DND-41 (cell line): ENCODE measurements at regions not wholly inside any gene's neighbourhood (a gene's known extent, or its start where the extent isn't known, plus 50 kb on each side); places are given as distances from the start of the nearest gene placed in this dataset.

ENCODE experiments used
- ATAC-seq: fragments of 200-7000 bp; cut with Tn5 transposase; 3 replicates; pipeline ENCODE4 v1.9.1; 2021; ENCODE audit warnings: low read depth; ENCODE audit not compliant: insufficient read depth
- DNase-seq: peaks from one replicate; pipeline ENCODE4 v3.0.0-alpha.2; 2020
- H2AFZ ChIP-seq: 2 replicates; pipeline ENCODE4 v1.6.0; 2012; ENCODE audit warnings: low read depth, low read length
- H3K27ac ChIP-seq: 2 replicates; pipeline ENCODE4 v1.5.1; 2012; ENCODE audit warnings: low read length, inconsistent platforms
- H3K27me3 ChIP-seq: fragments of 200-600 bp; sonication (generic); 2 replicates; pipeline ENCODE4 v1.6.0; 2012; ENCODE audit warnings: low read length, mild to moderate bottlenecking, inconsistent platforms; ENCODE audit not compliant: insufficient read depth, poor library complexity
- H3K36me3 ChIP-seq: 2 replicates; pipeline ENCODE4 v1.5.1; 2012; ENCODE audit warnings: low read length, inconsistent platforms; ENCODE audit not compliant: insufficient read depth
- H3K4me1 ChIP-seq: 2 replicates; pipeline ENCODE4 v1.5.1; 2012; ENCODE audit warnings: mild to moderate bottlenecking, low read length; ENCODE audit not compliant: insufficient read depth
- H3K4me2 ChIP-seq: 2 replicates; pipeline ENCODE4 v1.6.0; 2012; ENCODE audit warnings: mild to moderate bottlenecking, moderate library complexity, low read length, inconsistent platforms; ENCODE audit not compliant: insufficient read depth
- H3K4me3 ChIP-seq, 2 experiments: fragments of 200-600 bp in 1 of 2; shearing (Covaris generic) in 1 of 2; 2 replicates each; pipeline ENCODE4 v1.5.1; 2012 to 2016; ENCODE audit warnings: inconsistent platforms in 2 of 2, low read length in 2 of 2, mild to moderate bottlenecking in 2 of 2, low read depth in 1 of 2, moderate library complexity in 1 of 2
- H3K79me2 ChIP-seq: 2 replicates; pipeline ENCODE4 v1.6.0; 2012; ENCODE audit warnings: low read length, inconsistent platforms; ENCODE audit not compliant: insufficient read depth
- H3K9ac ChIP-seq: 2 replicates; pipeline ENCODE4 v1.6.0; 2012; ENCODE audit warnings: low read depth, mild to moderate bottlenecking, inconsistent platforms, low read length, moderate library complexity
- H3K9me3 ChIP-seq: 2 replicates; pipeline ENCODE4 v1.5.1; 2012; ENCODE audit warnings: low read length, moderate library complexity, mild to moderate bottlenecking, inconsistent platforms; ENCODE audit not compliant: insufficient read depth, severe bottlenecking
- H4K20me1 ChIP-seq: 2 replicates; pipeline ENCODE4 v1.6.0; 2012; ENCODE audit warnings: low read length; ENCODE audit not compliant: insufficient read depth
- EZH2 ChIP-seq: IDR thresholded peaks from 3 replicates; pipeline ENCODE4 v1.6.1; 2012; ENCODE audit warnings: borderline replicate concordance, low read depth, mild to moderate bottlenecking, moderate library complexity, low read length, inconsistent platforms; ENCODE audit not compliant: severe bottlenecking
- TF ChIP-seq, protein P1 (sequence below): IDR thresholded peaks from 2 replicates; pipeline ENCODE4 v1.5.1; 2012; ENCODE audit warnings: borderline replicate concordance, low read length, moderate library complexity, mild to moderate bottlenecking; ENCODE audit not compliant: poor library complexity, severe bottlenecking; ENCODE audit errors: extremely low read depth

- no peak overlapping the region for H2AFZ ChIP-seq
- no peaks in the 10 kb centered on the region for H3K27me3 ChIP-seq
- no peak overlapping the region for H3K27ac ChIP-seq
- DNase-seq (no peak), ATAC-seq (no peak)
- H3K9me3 ChIP-seq: no peaks in the 10 kb centered on the region
- H3K4me1 ChIP-seq: no peaks in the 10 kb centered on the region
- no peak overlapping the region for H3K4me3 ChIP-seq
- no peak overlapping the region for H3K9ac ChIP-seq
- no peaks in the 10 kb centered on the region for H3K36me3 ChIP-seq
- H3K79me2 ChIP-seq: no peaks in the 10 kb centered on the region
- H4K20me1 ChIP-seq: no peaks in the 10 kb centered on the region
- no peak for TF ChIP-seq EZH2
- TF ChIP-seq, protein P1, sequence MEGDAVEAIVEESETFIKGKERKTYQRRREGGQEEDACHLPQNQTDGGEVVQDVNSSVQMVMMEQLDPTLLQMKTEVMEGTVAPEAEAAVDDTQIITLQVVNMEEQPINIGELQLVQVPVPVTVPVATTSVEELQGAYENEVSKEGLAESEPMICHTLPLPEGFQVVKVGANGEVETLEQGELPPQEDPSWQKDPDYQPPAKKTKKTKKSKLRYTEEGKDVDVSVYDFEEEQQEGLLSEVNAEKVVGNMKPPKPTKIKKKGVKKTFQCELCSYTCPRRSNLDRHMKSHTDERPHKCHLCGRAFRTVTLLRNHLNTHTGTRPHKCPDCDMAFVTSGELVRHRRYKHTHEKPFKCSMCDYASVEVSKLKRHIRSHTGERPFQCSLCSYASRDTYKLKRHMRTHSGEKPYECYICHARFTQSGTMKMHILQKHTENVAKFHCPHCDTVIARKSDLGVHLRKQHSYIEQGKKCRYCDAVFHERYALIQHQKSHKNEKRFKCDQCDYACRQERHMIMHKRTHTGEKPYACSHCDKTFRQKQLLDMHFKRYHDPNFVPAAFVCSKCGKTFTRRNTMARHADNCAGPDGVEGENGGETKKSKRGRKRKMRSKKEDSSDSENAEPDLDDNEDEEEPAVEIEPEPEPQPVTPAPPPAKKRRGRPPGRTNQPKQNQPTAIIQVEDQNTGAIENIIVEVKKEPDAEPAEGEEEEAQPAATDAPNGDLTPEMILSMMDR: no peak
- H3K4me2 ChIP-seq: no peak overlapping the region
Observed at GRCh38 chr2:67082813-67083212, 314.3 kb upstream of the ETAA1 start.

DNA sequence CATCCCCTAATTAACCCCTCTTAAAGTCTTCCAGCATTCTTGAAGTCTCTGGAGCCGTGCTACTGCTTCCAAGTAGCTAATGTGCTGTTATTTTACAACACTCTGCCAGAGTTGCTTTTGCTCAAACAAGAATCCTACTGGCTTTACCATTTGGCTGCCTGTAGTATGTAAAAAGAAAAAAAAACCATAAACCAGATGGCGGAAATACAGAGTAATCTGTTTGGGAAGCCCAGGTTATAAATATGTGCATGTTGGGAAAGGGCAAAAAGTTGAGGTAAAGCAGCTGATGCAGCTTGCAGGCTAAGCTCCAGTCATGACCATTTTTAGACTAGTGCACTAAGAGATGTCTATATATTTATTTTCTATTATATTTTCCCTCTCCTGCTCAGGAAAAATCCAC lies 313.2 kb upstream of the ETAA1 start:
- H4K20me1 ChIP-seq: no peaks in the 10 kb centered on the region
- no peak for DNase-seq
- H3K27ac ChIP-seq: no peak overlapping the region
- H2AFZ ChIP-seq: no peak overlapping the region
- no peaks in the 10 kb centered on the region for H3K4me1 ChIP-seq
- H3K9me3 ChIP-seq: no peaks in the 10 kb centered on the region
- no peak overlapping the region for H3K4me2 ChIP-seq
- H3K27me3 ChIP-seq: no peaks in the 10 kb centered on the region
- H3K9ac ChIP-seq: no peak overlapping the region
- no peak overlapping the region for H3K4me3 ChIP-seq
- H3K36me3 ChIP-seq: no peaks in the 10 kb centered on the region
- no peak for TF ChIP-seq EZH2
- TF ChIP-seq, protein P1: no peak
- no peaks in the 10 kb centered on the region for H3K79me2 ChIP-seq
- no peak for ATAC-seq

- Histone ChIP-seq H4K20me1 (no peaks in the 10 kb centered on the region), H3K79me2 (no peaks in the 10 kb centered on the region), H3K4me3 (no peak overlapping the region), H2AFZ (no peak overlapping the region), H3K9me3 (no peaks in the 10 kb centered on the region), H3K36me3 (no peaks in the 10 kb centered on the region), H3K27ac (no peak overlapping the region), H3K27me3 (no peaks in the 10 kb centered on the region), H3K4me2 (no peak overlapping the region), H3K9ac (no peak overlapping the region), H3K4me1 (no peaks in the 10 kb centered on the region)
- DNase-seq: no peak
- ATAC-seq: no peak
- no peak for TF ChIP-seq EZH2
- TF ChIP-seq, protein P1: no peak
Observed at GRCh38 chr2:67085146-67085545, 312.0 kb upstream of the ETAA1 start.

DNA sequence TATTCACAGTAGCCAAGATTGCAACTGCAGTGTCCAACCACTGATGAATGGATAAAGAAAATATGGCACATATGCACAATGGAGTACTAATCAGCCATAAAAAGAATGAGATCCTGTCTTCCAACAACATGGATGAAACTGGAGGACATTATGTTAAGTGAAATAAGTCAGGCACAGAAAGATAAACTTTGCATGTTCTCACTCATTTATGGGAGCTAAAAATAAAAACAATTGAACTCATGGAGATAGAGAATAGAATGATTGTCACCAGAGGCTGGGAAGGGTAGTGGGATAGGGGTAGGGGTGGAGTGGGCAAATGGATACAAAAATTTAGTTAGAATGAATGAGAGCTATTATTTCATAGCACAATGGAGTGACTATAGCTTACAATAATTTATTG lies 305.5 kb upstream of the ETAA1 start:
- Histone ChIP-seq H3K27me3 (no peaks in the 10 kb centered on the region), H3K4me2 (no peak overlapping the region), H3K9me3 (no peaks in the 10 kb centered on the region), H3K79me2 (no peaks in the 10 kb centered on the region), H3K27ac (no peak overlapping the region), H3K36me3 (no peaks in the 10 kb centered on the region), H3K9ac (no peak overlapping the region), H3K4me3 (no peak overlapping the region), H2AFZ (no peak overlapping the region), H4K20me1 (no peaks in the 10 kb centered on the region), H3K4me1 (no peaks in the 10 kb centered on the region)
- TF ChIP-seq, protein P1: no peak
- no peak for TF ChIP-seq EZH2
- no peak for DNase-seq
- no peak for ATAC-seq
